Activated CD4-positive, alpha-beta T cell treated with anti-CD3 and anti-CD28 coated beads, Interleukin-2, amount 50 U/mL, for 24 hours (primary cell): ENCODE measurements at regions not wholly inside any gene's neighbourhood (a gene's known extent, or its start where the extent isn't known, plus 50 kb on each side); places are given as distances from the start of the nearest gene placed in this dataset.
"Not testable (repeated sequence)": the region's sequence is repeated elsewhere in the genome, so short reads cannot be mapped to it uniquely, and the experiment has no call there.

Experiments
- DNase-seq, 2 donors: peaks; one replicate each; pipeline ENCODE4 v3.0.0-alpha.2; 2020; ENCODE audit warnings: low read depth in 1 of 2, low spot score in 1 of 2

GRCh38 chr5:158451993-158452672 is 593.2 kb upstream of the CLINT1 start:
- DNase-seq, result no peak

GRCh38 chr5:158451203-158451992 is 592.5 kb upstream of the CLINT1 start:
- no peak for DNase-seq

GRCh38 chr5:158450751-158451171 is 591.8 kb upstream of the CLINT1 start:
- DNase-seq, result no peak

- not testable (repeated sequence) for DNase-seq
Observed at GRCh38 chr5:158446761-158447160, 587.8 kb upstream of the CLINT1 start.

GRCh38 chr5:158439204-158439603 is 580.3 kb upstream of the CLINT1 start:
- DNase-seq, result not testable (repeated sequence)

GRCh38 chr5:158436271-158437065 is 577.5 kb upstream of the CLINT1 start:
- DNase-seq, result no peak

- DNase-seq, result peak in 1 of 2 donors; percentile 17
Observed at GRCh38 chr5:158435161-158435616, 576.2 kb upstream of the CLINT1 start.

- no peak for DNase-seq
Observed at GRCh38 chr5:158434749-158435148, 575.8 kb upstream of the CLINT1 start.

GRCh38 chr5:158433634-158434033 is 574.7 kb upstream of the CLINT1 start:
- no peak for DNase-seq

GRCh38 chr5:158431369-158432029 is 572.6 kb upstream of the CLINT1 start:
- DNase-seq, result no peak

- no peak for DNase-seq
Observed at GRCh38 chr5:158430798-158431167, 571.8 kb upstream of the CLINT1 start.

- no peak for DNase-seq
Observed at GRCh38 chr5:158430166-158430797, 571.3 kb upstream of the CLINT1 start.

GRCh38 chr5:158429564-158429963 is 570.6 kb upstream of the CLINT1 start:
- DNase-seq, result no peak

GRCh38 chr5:158423623-158424200 is 564.8 kb upstream of the CLINT1 start:
- DNase-seq, result no peak

GRCh38 chr5:158422653-158423515 is 563.9 kb upstream of the CLINT1 start:
- no peak for DNase-seq

GRCh38 chr5:158421319-158421718 is 562.4 kb upstream of the CLINT1 start:
- DNase-seq, result no peak

- no peak for DNase-seq
Observed at GRCh38 chr5:158419186-158419585, 560.2 kb upstream of the CLINT1 start.

- DNase-seq, result no peak
Observed at GRCh38 chr5:158414780-158415179, 555.8 kb upstream of the CLINT1 start.

- no peak for DNase-seq
Observed at GRCh38 chr5:158414333-158414762, 555.4 kb upstream of the CLINT1 start.
